Fibroblast of lung (primary cell): ENCODE measurements at regions not wholly inside any gene's neighbourhood (a gene's known extent, or its start where the extent isn't known, plus 50 kb on each side); places are given as distances from the start of the nearest gene placed in this dataset.

Experiments used
- DNase-seq, 2 donors: peaks; one replicate each; pipeline versions ENCODE4 v3.0.0 to v3.0.0-alpha.2; 2010; ENCODE audit warnings: low read depth in 2 of 2
- H2AFZ ChIP-seq: 2 replicates; pipeline ENCODE4 v1.5.1; 2012; ENCODE audit warnings: low read length, control low read depth, inconsistent platforms
- H3K27ac ChIP-seq: 2 replicates; pipeline ENCODE4 v1.5.1; 2011; ENCODE audit warnings: low read length, control low read depth; ENCODE audit not compliant: insufficient read depth
- H3K27me3 ChIP-seq: 2 replicates; pipeline ENCODE4 v1.5.1; 2011; ENCODE audit warnings: mild to moderate bottlenecking, low read length; ENCODE audit not compliant: control insufficient read depth, insufficient read depth
- H3K36me3 ChIP-seq: 2 replicates; pipeline ENCODE4 v1.5.1; 2011; ENCODE audit warnings: low read length; ENCODE audit not compliant: control insufficient read depth, insufficient read depth
- H3K4me1 ChIP-seq: 2 replicates; pipeline ENCODE4 v1.5.1; 2011; ENCODE audit warnings: low read length; ENCODE audit not compliant: control insufficient read depth, insufficient read depth; ENCODE audit errors: extremely low read depth
- H3K4me2 ChIP-seq: 2 replicates; pipeline ENCODE4 v1.5.1; 2011; ENCODE audit warnings: low read length, control low read depth; ENCODE audit not compliant: insufficient read depth; ENCODE audit errors: extremely low read depth
- H3K4me3 ChIP-seq, 4 experiments: fragments of 200-600 bp in 1 of 4; sonication (generic) in 1 of 4; replicated peaks in 1 of 4; 2 replicates each; pipeline ENCODE4 v1.5.1; 2011 to 2016; ENCODE audit warnings: low read length in 4 of 4, low read depth in 3 of 4, mild to moderate bottlenecking in 3 of 4, control low read depth in 2 of 4, inconsistent platforms in 1 of 4, mixed read lengths in 1 of 4; ENCODE audit not compliant: insufficient read depth in 1 of 4; ENCODE audit errors: control extremely low read depth in 1 of 4
- H3K79me2 ChIP-seq: 2 replicates; pipeline ENCODE4 v1.5.1; 2012; ENCODE audit warnings: mild to moderate bottlenecking, low read length, inconsistent platforms; ENCODE audit not compliant: control insufficient read depth, insufficient read depth
- H3K9ac ChIP-seq: 2 replicates; pipeline ENCODE4 v1.5.1; 2011; ENCODE audit warnings: mild to moderate bottlenecking, low read length, control low read depth; ENCODE audit not compliant: insufficient read depth
- H3K9me3 ChIP-seq: 2 replicates; pipeline ENCODE4 v1.5.1; 2012; ENCODE audit warnings: low read depth, low read length; ENCODE audit not compliant: control insufficient read depth, insufficient read depth
- H4K20me1 ChIP-seq: 2 replicates; pipeline ENCODE4 v1.5.1; 2011; ENCODE audit warnings: low read length; ENCODE audit not compliant: control insufficient read depth, insufficient read depth; ENCODE audit errors: extremely low read depth
- EZH2 ChIP-seq: IDR thresholded peaks from 2 replicates; pipeline ENCODE4 v1.5.1; 2012; ENCODE audit warnings: low read length, control low read depth, mild to moderate bottlenecking; ENCODE audit errors: missing control alignments
- TF ChIP-seq, protein P1 (sequence below), 2 donors: IDR thresholded peaks in 1 of 2; conservative IDR thresholded peaks in 1 of 2; 1 replicate in 1 of 2; 2 replicates in 1 of 2; pipeline ENCODE4 v1.5.1; 2011 to 2012; ENCODE audit warnings: low read length in 2 of 2, control low read depth in 1 of 2, inconsistent platforms in 1 of 2, low read depth in 1 of 2, mild to moderate bottlenecking in 1 of 2

DNA sequence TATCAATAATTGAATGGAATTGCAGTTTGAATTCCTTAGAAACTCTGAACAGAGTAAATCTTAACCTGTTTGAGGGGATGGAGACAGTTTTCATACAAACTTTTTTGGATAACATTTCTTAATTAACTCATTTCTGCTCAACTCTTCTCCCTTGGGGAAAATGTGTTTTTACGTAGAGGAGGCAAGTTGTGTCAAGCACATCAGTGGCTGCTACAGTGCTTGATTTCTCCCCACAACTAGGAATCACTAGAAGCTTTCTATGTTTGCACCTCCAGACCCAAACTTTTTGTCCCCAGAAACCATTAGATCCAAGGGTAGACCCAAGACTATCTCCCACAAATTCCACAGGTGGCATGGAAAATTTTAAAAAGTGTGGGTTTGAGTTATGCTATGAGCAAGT lies 658.9 kb upstream of the FSHR start:
- H3K27ac ChIP-seq = no peak overlapping the region
- no peaks in the 10 kb centered on the region for H3K9me3 ChIP-seq
- H3K79me2 ChIP-seq = no peaks in the 10 kb centered on the region
- no peak for TF ChIP-seq EZH2
- TF ChIP-seq, protein P1, sequence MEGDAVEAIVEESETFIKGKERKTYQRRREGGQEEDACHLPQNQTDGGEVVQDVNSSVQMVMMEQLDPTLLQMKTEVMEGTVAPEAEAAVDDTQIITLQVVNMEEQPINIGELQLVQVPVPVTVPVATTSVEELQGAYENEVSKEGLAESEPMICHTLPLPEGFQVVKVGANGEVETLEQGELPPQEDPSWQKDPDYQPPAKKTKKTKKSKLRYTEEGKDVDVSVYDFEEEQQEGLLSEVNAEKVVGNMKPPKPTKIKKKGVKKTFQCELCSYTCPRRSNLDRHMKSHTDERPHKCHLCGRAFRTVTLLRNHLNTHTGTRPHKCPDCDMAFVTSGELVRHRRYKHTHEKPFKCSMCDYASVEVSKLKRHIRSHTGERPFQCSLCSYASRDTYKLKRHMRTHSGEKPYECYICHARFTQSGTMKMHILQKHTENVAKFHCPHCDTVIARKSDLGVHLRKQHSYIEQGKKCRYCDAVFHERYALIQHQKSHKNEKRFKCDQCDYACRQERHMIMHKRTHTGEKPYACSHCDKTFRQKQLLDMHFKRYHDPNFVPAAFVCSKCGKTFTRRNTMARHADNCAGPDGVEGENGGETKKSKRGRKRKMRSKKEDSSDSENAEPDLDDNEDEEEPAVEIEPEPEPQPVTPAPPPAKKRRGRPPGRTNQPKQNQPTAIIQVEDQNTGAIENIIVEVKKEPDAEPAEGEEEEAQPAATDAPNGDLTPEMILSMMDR (conservative IDR thresholded peaks at IDR 0.05 in 1 of 2, IDR thresholded peaks at IDR 0.05 in 1 of 2; ENCODE audit: low read depth in 1 of 2, low read length in 2 of 2) = no peak
- no peak overlapping the region for H2AFZ ChIP-seq
- H3K4me2 ChIP-seq = no peak overlapping the region
- H4K20me1 ChIP-seq = no peaks in the 10 kb centered on the region
- no peak for DNase-seq
- no peaks in the 10 kb centered on the region for H3K36me3 ChIP-seq
- H3K4me3 ChIP-seq = no peak overlapping the region
- H3K9ac ChIP-seq = no peak overlapping the region
- H3K27me3 ChIP-seq = no peaks in the 10 kb centered on the region
- H3K4me1 ChIP-seq = no peaks in the 10 kb centered on the region

DNA sequence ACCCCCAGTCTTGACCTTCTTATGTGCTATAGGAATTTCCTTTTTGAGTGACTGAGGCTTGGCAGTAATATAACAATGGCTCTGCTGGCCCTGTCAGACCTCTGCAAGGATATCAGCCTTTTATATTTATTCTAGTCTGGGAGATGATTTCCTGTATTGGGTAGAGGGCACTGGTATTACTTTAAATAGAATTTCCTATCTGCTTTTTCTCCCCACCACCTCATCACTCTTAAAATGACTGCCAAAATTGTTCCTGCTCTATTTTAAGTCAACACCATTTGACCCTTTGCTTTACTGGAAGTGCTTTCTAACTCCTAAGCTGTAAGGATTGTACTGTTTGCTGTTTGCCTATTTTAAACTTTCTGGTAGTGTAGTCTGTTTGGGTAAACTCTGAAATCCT lies 658.4 kb upstream of the FSHR start:
- TF ChIP-seq, protein P1 (conservative IDR thresholded peaks at IDR 0.05 in 1 of 2, IDR thresholded peaks at IDR 0.05 in 1 of 2; ENCODE audit: low read depth in 1 of 2, low read length in 2 of 2) = no peak
- TF ChIP-seq EZH2 = no peak
- Histone ChIP-seq H3K4me3 (no peak overlapping the region), H3K27me3 (no peaks in the 10 kb centered on the region), H3K36me3 (no peaks in the 10 kb centered on the region), H3K4me1 (no peaks in the 10 kb centered on the region), H3K9ac (no peak overlapping the region), H4K20me1 (no peaks in the 10 kb centered on the region), H3K79me2 (no peaks in the 10 kb centered on the region), H3K4me2 (no peak overlapping the region), H2AFZ (no peak overlapping the region), H3K27ac (no peak overlapping the region), H3K9me3 (no peaks in the 10 kb centered on the region)
- no peak for DNase-seq

DNA sequence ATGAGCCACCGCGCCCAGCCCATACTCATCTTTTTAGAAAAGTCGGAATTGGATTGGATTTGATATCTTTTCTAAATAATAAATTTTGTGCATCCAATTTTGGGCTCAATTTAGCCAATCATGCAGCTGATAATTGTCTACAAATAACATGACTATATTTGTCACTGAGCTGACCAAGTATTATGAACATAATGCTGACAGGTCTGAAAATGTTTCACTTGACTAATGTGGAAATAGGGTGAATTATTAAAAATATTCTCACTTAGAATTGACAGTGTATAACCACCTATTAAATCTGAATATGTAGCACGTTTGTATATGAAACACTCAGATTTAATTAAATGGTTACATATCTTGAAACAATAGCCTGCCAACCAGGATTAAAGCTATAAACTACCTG lies 657.2 kb upstream of the FSHR start:
- H3K9ac ChIP-seq = no peak overlapping the region
- H4K20me1 ChIP-seq = no peaks in the 10 kb centered on the region
- H3K27me3 ChIP-seq = no peaks in the 10 kb centered on the region
- no peaks in the 10 kb centered on the region for H3K36me3 ChIP-seq
- no peak overlapping the region for H3K27ac ChIP-seq
- no peaks in the 10 kb centered on the region for H3K4me1 ChIP-seq
- no peaks in the 10 kb centered on the region for H3K9me3 ChIP-seq
- H3K79me2 ChIP-seq = no peaks in the 10 kb centered on the region
- H2AFZ ChIP-seq = no peak overlapping the region
- H3K4me2 ChIP-seq = no peak overlapping the region
- no peak for DNase-seq
- H3K4me3 ChIP-seq = no peak overlapping the region
- TF ChIP-seq, protein P1 (conservative IDR thresholded peaks at IDR 0.05 in 1 of 2, IDR thresholded peaks at IDR 0.05 in 1 of 2; ENCODE audit: low read depth in 1 of 2, low read length in 2 of 2) = no peak
- TF ChIP-seq EZH2 = no peak
